DND-41 (cell line): ENCODE measurements at regions not wholly inside any gene's neighbourhood (a gene's known extent, or its start where the extent isn't known, plus 50 kb on each side); places are given as distances from the start of the nearest gene placed in this dataset.

Source experiments
- ATAC-seq: fragments of 200-7000 bp; cut with Tn5 transposase; 3 replicates; pipeline ENCODE4 v1.9.1; 2021; ENCODE audit warnings: low read depth; ENCODE audit not compliant: insufficient read depth
- DNase-seq: peaks from one replicate; pipeline ENCODE4 v3.0.0-alpha.2; 2020
- H2AFZ ChIP-seq: 2 replicates; pipeline ENCODE4 v1.6.0; 2012; ENCODE audit warnings: low read depth, low read length
- H3K27ac ChIP-seq: 2 replicates; pipeline ENCODE4 v1.5.1; 2012; ENCODE audit warnings: low read length, inconsistent platforms
- H3K27me3 ChIP-seq: fragments of 200-600 bp; sonication (generic); 2 replicates; pipeline ENCODE4 v1.6.0; 2012; ENCODE audit warnings: low read length, mild to moderate bottlenecking, inconsistent platforms; ENCODE audit not compliant: insufficient read depth, poor library complexity
- H3K36me3 ChIP-seq: 2 replicates; pipeline ENCODE4 v1.5.1; 2012; ENCODE audit warnings: low read length, inconsistent platforms; ENCODE audit not compliant: insufficient read depth
- H3K4me1 ChIP-seq: 2 replicates; pipeline ENCODE4 v1.5.1; 2012; ENCODE audit warnings: mild to moderate bottlenecking, low read length; ENCODE audit not compliant: insufficient read depth
- H3K4me2 ChIP-seq: 2 replicates; pipeline ENCODE4 v1.6.0; 2012; ENCODE audit warnings: mild to moderate bottlenecking, moderate library complexity, low read length, inconsistent platforms; ENCODE audit not compliant: insufficient read depth
- H3K4me3 ChIP-seq, 2 experiments: fragments of 200-600 bp in 1 of 2; shearing (Covaris generic) in 1 of 2; 2 replicates each; pipeline ENCODE4 v1.5.1; 2012 to 2016; ENCODE audit warnings: inconsistent platforms in 2 of 2, low read length in 2 of 2, mild to moderate bottlenecking in 2 of 2, low read depth in 1 of 2, moderate library complexity in 1 of 2
- H3K79me2 ChIP-seq: 2 replicates; pipeline ENCODE4 v1.6.0; 2012; ENCODE audit warnings: low read length, inconsistent platforms; ENCODE audit not compliant: insufficient read depth
- H3K9ac ChIP-seq: 2 replicates; pipeline ENCODE4 v1.6.0; 2012; ENCODE audit warnings: low read depth, mild to moderate bottlenecking, inconsistent platforms, low read length, moderate library complexity
- H3K9me3 ChIP-seq: 2 replicates; pipeline ENCODE4 v1.5.1; 2012; ENCODE audit warnings: low read length, moderate library complexity, mild to moderate bottlenecking, inconsistent platforms; ENCODE audit not compliant: insufficient read depth, severe bottlenecking
- H4K20me1 ChIP-seq: 2 replicates; pipeline ENCODE4 v1.6.0; 2012; ENCODE audit warnings: low read length; ENCODE audit not compliant: insufficient read depth
- CTCF ChIP-seq: IDR thresholded peaks from 2 replicates; pipeline ENCODE4 v1.5.1; 2012; ENCODE audit warnings: borderline replicate concordance, low read length, moderate library complexity, mild to moderate bottlenecking; ENCODE audit not compliant: poor library complexity, severe bottlenecking; ENCODE audit errors: extremely low read depth
- EZH2 ChIP-seq: IDR thresholded peaks from 3 replicates; pipeline ENCODE4 v1.6.1; 2012; ENCODE audit warnings: borderline replicate concordance, low read depth, mild to moderate bottlenecking, moderate library complexity, low read length, inconsistent platforms; ENCODE audit not compliant: severe bottlenecking

- Histone ChIP-seq H3K79me2 (no peaks in the 10 kb centered on the region), H3K9ac (no peak overlapping the region), H3K4me2 (no peak overlapping the region), H3K4me1 (no peaks in the 10 kb centered on the region), H3K27ac (no peak overlapping the region), H3K4me3 (no peak overlapping the region), H3K9me3 (peaks cover 9% of the 10 kb centered on the region), H2AFZ (no peak overlapping the region), H3K36me3 (no peaks in the 10 kb centered on the region), H4K20me1 (no peaks in the 10 kb centered on the region), H3K27me3 (no peaks in the 10 kb centered on the region)
- DNase-seq: no peak
- no peak for ATAC-seq
- TF ChIP-seq CTCF (no peak), EZH2 (no peak)
These were observed 81.9 kb upstream of the AKT3 start for GRCh38 chr1:243931957-243932356.

GRCh38 chr1:243930822-243931671 is 81.0 kb upstream of the AKT3 start:
- Histone ChIP-seq H3K79me2 (no peaks in the 10 kb centered on the region), H3K9ac (no peak overlapping the region), H3K4me1 (no peaks in the 10 kb centered on the region), H3K27me3 (no peaks in the 10 kb centered on the region), H4K20me1 (no peaks in the 10 kb centered on the region), H2AFZ (no peak overlapping the region), H3K27ac (no peak overlapping the region), H3K36me3 (no peaks in the 10 kb centered on the region), H3K4me3 (no peak overlapping the region), H3K9me3 (peaks cover 9% of the 10 kb centered on the region), H3K4me2 (no peak overlapping the region)
- TF ChIP-seq EZH2 (no peak), CTCF (no peak)
- DNase-seq: no peak
- ATAC-seq: no peak

GRCh38 chr1:243927381-243927780 is 77.3 kb upstream of the AKT3 start:
- Histone ChIP-seq H3K4me1 (no peaks in the 10 kb centered on the region), H3K9ac (no peak overlapping the region), H3K27ac (no peak overlapping the region), H4K20me1 (no peaks in the 10 kb centered on the region), H3K4me2 (no peak overlapping the region), H3K79me2 (no peaks in the 10 kb centered on the region), H2AFZ (no peak overlapping the region), H3K9me3 (no peaks in the 10 kb centered on the region), H3K27me3 (no peaks in the 10 kb centered on the region), H3K36me3 (no peaks in the 10 kb centered on the region), H3K4me3 (no peak overlapping the region)
- no peak for ATAC-seq
- no peak for TF ChIP-seq CTCF
- no peak for TF ChIP-seq EZH2
- no peak for DNase-seq
